ENCODE measurements at regions not wholly inside any gene's neighbourhood (a gene's known extent, or its start where the extent isn't known, plus 50 kb on each side); places are given as distances from the start of the nearest gene placed in this dataset.

GRCh38 chr21:15659753-15660422, 69.9 kb upstream of the USP25 start:
- no peak for TF ChIP-seq CTCF (conservative IDR thresholded peaks at IDR 0.05; ENCODE audit: low read depth, low read length)
- TF ChIP-seq POLR2A (IDR thresholded peaks at IDR 0.05; ENCODE audit: low read depth, low read length) = no peak
- TF ChIP-seq NFE2L2 (IDR thresholded peaks at IDR 0.05; ENCODE audit: low read depth, low read length) = no peak
- TF ChIP-seq USF2 (IDR thresholded peaks at IDR 0.05; ENCODE audit: low read depth, low read length) = no peak
- no peak for TF ChIP-seq RCOR1 (IDR thresholded peaks at IDR 0.05; ENCODE audit: insufficient replicate concordance, low read length)
- no peak for TF ChIP-seq MXI1 (IDR thresholded peaks at IDR 0.05; ENCODE audit: borderline replicate concordance, low read depth, low read length)
- TF ChIP-seq MAZ (IDR thresholded peaks at IDR 0.05; ENCODE audit: borderline replicate concordance, low read depth, low read length) = no peak
- no peak for TF ChIP-seq SMC3 (IDR thresholded peaks at IDR 0.05; ENCODE audit: low read depth, low read length)
- TF ChIP-seq RFX5 (IDR thresholded peaks at IDR 0.05; ENCODE audit: low read depth, low read length) = no peak
- no peak for TF ChIP-seq CHD1 (IDR thresholded peaks at IDR 0.05; ENCODE audit: low read depth, low read length)

All from IMR-90 (cell line).